NCI-H82 treated with DMSO at 0.1 percent for 48 hours (cell line): ENCODE measurements at regions not wholly inside any gene's neighbourhood (a gene's known extent, or its start where the extent isn't known, plus 50 kb on each side); places are given as distances from the start of the nearest gene placed in this dataset.
"Not testable (repeated sequence)": the region's sequence is repeated elsewhere in the genome, so short reads cannot be mapped to it uniquely, and the experiment has no call there.

Source experiments
- DNase-seq: peaks from one replicate; lab custom pipeline; 2025; ENCODE audit not compliant: unreplicated experiment; lab: John Stamatoyannopoulos, UW

DNA sequence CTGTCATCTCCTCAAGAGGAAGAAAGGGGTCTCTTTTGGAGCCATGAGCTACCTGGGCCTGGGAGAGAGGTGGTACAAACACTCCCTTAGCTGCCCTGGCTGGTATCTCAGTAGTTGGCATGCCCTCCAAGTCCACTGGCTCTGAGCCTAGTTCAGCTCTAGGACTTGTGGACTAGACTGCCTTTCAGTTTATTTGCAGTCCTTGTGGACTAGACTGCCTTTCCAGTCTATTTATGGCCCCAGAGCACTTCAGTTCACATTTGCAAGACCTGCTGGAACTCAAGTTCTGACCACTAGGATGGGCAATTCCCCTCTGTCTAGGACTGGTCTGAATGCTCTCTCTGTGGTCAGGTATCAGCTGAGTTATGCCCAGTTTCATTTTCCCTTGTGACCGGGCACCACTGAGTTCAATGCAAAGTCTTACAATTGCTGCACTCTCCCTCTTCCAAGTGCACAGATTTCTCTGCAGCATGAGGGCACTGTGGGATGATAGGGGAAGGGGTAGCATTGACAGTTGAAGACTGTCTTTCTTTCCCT is 1019.0 kb downstream of the TAF11L14 start:
- no peak for DNase-seq

- no peak for DNase-seq
Observed at GRCh38 chr5:18660511-18660910, 1026.3 kb downstream of the TAF11L14 start.

DNA sequence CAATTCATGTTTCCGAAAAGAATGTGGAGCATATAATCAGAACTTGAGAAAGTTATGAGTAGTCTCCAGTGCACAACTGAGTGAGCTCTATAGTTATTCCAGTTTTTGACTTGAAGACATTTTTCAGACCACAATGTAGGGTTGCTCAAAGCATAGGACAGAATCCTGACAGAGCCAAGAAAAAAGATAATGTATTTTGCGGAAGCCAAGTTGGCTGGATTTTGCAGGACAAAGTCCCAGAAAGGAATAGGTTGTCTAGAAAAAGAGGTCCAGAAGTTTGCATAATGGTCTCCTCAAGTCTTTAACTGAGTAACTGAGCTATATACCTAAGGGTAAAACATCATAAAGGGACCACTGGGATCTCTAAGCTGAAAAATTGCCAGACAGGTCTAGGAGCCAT is 1028.0 kb downstream of the TAF11L14 start:
- DNase-seq: no peak

GRCh38 chr5:18674212-18674611 is 1040.0 kb downstream of the TAF11L14 start:
- not testable (repeated sequence) for DNase-seq

DNA sequence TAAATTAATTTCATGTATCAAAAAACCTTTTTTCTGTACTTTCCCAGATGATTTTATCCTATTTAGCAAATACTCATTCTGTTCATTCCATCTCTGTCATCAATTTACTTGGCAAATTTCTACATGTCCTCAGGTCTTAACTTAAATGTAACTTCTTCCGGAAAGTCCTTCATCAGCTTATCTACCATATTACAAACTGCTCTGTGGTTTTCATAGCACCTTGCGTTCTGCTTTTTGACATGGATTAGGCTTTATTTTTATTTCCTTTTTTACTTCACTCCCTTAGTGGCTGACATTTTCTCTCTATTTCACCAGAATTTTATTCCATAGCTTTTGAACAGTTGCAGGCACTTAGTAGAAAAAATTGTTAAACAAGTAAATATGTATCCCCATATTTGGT is 1040.8 kb downstream of the TAF11L14 start:
- no peak for DNase-seq

GRCh38 chr5:18686253-18686652 is 1052.0 kb downstream of the TAF11L14 start:
- no peak for DNase-seq

DNA sequence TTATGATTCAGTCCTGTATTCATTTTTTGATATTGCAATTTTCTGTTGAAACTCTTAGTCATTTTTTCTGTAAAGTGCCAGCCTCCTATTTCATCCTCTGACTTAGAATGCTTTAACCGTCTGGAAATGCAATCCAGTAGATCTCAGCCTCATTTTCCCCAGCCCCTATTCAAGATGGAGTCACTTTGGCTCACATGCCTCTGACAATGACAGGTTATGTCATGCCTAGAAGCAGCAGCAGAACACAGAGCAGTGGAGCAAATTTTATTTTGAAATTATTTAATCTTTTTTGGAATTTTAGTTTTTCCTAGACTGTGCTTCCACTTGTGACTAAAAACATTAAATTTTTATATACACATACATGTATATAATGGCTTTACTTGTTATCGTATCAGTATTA is 1053.2 kb downstream of the TAF11L14 start:
- DNase-seq: no peak

- DNase-seq: no peak
Observed at GRCh38 chr5:18699681-18700080, 1065.4 kb downstream of the TAF11L14 start.

- DNase-seq: no peak
Observed at GRCh38 chr5:18702821-18703220, 1068.6 kb downstream of the TAF11L14 start.

DNA sequence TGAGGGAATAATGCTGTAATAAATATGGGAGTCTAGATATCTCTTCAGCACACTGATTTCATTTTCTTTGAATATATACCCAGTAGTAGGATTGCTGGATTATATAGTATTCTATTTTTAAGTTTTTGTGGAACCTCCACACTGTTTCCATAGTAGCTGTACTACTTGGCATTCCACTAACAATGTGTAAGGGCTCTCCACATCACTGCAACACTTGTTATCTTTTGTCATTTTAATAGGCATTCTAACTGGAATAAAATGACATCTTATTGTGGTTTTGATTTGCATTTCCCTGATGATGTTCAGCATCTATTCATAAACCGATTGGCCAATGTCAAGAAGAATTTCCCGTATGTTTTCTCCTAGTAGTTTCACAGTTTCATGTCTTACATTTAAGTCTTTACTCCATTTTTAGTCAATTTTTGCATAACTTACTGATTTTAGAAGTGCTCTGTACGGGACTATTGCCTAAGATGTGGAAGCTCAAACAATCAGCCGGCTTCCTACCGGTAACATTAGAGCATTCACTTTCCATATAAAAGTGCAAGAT is 1078.8 kb downstream of the TAF11L14 start:
- no peak for DNase-seq

GRCh38 chr5:18720002-18720401 is 1085.7 kb downstream of the TAF11L14 start:
- DNase-seq: no peak

GRCh38 chr5:18732556-18733479 is 1098.6 kb downstream of the TAF11L14 start:
- no peak for DNase-seq

- DNase-seq: no peak
Observed at GRCh38 chr5:18736051-18736398, 1101.8 kb downstream of the TAF11L14 start.

DNA sequence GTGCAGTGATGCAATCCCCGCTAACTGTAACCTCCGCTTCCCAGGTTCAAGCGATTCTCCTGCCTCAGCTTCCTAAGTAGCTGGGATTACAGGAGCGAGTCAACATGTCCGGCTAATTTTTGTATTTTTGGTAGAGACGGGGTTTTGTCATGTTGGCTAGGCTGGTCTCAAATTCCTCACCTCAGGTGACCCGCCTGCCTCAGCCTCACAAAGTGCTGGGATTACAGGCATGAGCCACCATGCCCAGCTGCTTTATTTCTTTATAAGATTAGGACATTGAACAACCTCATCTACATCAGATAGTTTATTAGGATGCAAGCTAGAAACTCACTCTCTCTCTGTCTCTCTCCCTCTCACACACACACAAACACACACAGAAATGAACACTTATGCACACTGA is 1102.5 kb downstream of the TAF11L14 start:
- peak; percentile 71 for DNase-seq

DNA sequence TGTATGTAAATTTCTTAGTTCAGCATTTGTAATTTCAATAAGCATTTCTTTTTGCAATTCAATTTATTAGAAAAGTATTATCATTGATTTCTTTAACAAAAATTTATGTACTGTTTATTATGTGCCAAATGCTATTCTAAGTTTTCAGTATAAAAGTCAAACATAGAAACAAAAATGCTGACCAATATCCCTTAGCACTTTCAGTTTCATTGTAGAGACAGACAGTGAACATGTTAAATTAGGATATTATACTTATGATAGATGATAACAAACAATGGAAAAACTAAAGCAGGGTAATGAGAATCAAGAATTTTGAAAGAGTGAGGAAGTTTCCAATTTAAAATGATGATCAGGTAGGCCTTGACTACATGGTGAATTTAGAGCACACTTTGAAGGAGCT is 1106.0 kb downstream of the TAF11L14 start:
- DNase-seq: no peak

- no peak for DNase-seq
Observed at GRCh38 chr5:18742830-18743229, 1108.6 kb downstream of the TAF11L14 start.

DNA sequence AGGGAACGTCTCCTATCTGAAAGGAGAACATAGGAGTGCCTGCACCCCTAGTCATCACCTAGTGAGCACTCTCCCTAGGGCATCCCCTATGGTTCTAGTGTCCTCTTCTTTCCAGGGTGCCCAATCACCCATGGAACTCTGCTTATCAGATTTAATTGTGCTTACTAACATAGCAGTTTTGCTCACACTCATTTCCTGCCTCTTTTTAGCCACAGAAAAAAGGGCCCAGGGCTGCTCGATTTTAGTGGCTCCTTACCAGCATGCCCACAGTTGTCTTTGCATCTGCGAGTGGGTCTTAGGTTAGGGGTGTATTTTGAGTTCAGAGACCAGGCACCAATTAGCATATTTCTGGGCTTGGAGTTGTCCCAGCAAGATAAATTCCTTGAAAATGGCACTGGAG is 1110.2 kb downstream of the TAF11L14 start:
- DNase-seq: no peak

DNA sequence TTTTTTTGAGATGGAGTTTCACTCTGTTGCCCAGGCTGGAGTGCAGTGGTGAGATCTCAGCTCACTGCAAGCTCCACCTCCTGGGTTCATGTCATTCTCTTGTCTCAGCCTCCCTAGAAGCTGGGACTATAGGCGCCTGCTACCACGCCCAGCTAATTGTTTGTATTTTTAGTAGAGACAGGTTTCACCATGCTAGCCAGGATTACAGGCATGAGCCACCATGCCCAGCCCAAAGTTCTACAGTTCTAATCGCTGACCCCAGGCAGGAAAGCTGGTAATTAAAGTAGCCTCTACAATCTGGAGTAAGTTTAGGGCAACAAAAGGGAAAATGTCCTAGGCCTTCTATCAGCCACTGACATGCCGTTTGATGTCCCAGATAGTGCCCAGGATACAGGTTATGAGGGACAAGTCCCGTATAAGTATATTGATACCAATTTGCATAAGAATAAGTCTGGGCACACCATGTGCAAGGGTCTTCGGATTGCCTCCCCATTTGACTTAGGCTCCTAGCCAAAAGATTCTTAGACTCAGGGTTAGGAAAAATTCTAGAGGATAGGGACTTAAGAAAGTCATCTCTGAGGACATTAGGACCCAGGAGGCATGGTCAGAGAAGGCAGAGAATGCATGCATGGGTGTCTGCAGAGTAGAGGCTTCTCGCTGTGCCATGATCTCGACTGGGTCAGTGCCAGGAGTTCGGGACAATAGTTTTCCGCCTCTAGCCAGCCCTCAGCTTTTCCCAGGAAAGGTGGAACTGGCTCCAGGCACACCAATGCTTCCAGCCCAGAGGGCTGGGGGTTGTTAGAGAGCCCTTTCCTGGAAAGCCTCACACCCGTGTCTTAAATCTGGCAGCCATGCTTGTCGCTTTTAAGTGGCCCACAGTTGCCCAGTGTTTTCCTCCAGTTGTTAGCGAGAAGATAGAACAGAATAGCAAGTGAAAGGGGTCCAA is 1111.1 kb downstream of the TAF11L14 start:
- DNase-seq: no peak

DNA sequence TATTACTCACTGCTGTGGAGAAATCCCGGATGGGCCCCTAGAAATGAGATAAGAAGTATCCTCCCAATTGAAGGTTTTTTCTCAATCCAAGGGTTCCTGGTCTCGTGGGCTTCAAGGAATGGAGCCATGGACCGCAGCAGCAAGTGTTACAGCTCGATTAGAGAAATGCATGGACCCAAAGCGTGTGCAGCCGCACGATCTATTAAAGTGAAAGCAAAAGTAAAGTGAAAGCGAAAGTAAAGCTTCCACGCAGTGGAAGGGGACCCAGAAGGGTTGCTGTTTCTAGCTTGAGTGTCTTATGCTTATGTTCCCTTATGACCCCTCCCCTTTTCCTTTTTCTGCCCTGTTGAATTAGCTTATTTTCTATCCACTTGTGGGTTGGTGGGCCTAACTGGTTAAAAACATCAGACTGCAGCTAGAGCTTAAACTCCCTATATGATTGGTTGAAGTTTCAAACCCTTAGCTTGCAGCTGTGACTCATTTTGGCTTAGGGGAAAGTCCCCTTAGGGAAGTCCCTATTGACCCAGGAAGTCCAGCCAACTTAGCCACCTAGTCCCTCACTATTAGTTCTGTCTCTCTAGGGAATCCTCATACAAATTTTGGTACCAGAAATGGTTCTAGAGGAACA is 1111.8 kb downstream of the TAF11L14 start:
- DNase-seq: no peak

DNA sequence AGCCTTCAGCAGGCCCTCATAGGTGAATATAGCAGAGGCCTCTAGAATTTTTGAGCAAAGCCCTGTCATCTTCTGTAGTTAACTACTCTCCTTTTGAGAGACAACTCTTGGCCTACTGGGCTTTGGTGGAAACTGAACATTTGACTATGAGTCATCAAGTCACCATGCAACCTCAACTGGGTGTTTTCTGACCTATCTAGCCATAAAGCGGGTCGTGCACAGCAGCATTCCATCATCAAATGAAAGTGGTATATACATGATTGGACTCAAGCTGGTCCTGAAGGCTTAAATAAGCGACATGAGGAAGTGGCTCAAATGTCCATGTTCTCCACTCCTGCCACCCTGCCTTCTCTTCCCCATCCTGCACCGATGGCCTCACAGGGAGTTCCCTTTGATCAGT is 1115.5 kb downstream of the TAF11L14 start:
- DNase-seq: no peak

DNA sequence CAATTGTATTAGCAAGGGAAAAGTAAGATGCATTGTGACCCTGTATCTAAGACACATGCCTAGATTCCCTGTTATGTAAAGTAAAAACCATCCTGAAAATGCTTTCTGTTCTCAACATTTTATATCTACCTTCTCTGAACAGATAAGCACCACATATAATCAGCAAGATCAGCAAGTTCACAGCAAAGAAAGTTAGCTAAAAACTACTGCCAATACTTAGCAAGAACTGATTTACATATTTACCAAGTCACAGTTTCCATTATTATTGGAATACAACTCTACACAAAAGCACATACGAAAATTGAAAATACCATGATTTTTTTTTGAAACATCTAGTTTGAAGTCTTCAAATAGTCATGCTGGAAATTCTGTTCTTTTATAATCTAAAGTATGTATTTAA is 1118.1 kb downstream of the TAF11L14 start:
- DNase-seq: no peak
